ENCODE measurements at regions not wholly inside any gene's neighbourhood (a gene's known extent, or its start where the extent isn't known, plus 50 kb on each side); places are given as distances from the start of the nearest gene placed in this dataset.
"Not testable (repeated sequence)": the region's sequence is repeated elsewhere in the genome, so short reads cannot be mapped to it uniquely, and the experiment has no call there.

GRCh38 chr7:81075150-81075549, 156.3 kb upstream of the SEMA3C start:
- in situ Hi-C loops (cut with HindIII; ENCODE audit: low sequenced_read_pairs): no loop called here
- peak; percentile 39 for DNase-seq (ENCODE audit: low read depth)
- H3K4me3 ChIP-seq (ENCODE audit: low read depth, low read length): no peak overlapping the region
- TF ChIP-seq, protein P1, sequence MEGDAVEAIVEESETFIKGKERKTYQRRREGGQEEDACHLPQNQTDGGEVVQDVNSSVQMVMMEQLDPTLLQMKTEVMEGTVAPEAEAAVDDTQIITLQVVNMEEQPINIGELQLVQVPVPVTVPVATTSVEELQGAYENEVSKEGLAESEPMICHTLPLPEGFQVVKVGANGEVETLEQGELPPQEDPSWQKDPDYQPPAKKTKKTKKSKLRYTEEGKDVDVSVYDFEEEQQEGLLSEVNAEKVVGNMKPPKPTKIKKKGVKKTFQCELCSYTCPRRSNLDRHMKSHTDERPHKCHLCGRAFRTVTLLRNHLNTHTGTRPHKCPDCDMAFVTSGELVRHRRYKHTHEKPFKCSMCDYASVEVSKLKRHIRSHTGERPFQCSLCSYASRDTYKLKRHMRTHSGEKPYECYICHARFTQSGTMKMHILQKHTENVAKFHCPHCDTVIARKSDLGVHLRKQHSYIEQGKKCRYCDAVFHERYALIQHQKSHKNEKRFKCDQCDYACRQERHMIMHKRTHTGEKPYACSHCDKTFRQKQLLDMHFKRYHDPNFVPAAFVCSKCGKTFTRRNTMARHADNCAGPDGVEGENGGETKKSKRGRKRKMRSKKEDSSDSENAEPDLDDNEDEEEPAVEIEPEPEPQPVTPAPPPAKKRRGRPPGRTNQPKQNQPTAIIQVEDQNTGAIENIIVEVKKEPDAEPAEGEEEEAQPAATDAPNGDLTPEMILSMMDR (IDR thresholded peaks at IDR 0.05; ENCODE audit: low read depth, low read length, missing control alignments): no peak

GRCh38 chr7:81074406-81074805, 155.6 kb upstream of the SEMA3C start:
- H3K4me3 ChIP-seq (ENCODE audit: low read depth, low read length): no peak overlapping the region
- DNase-seq (ENCODE audit: low read depth): no peak
- TF ChIP-seq, protein P1 (IDR thresholded peaks at IDR 0.05; ENCODE audit: low read depth, low read length, missing control alignments): no peak
- in situ Hi-C loops (cut with HindIII; ENCODE audit: low sequenced_read_pairs): no loop called here

GRCh38 chr7:81073931-81074251, 155.0 kb upstream of the SEMA3C start:
- DNase-seq (ENCODE audit: low read depth): no peak
- TF ChIP-seq, protein P1 (IDR thresholded peaks at IDR 0.05; ENCODE audit: low read depth, low read length, missing control alignments): no peak
- no peak overlapping the region for H3K4me3 ChIP-seq (ENCODE audit: low read depth, low read length)
- in situ Hi-C loops (cut with HindIII; ENCODE audit: low sequenced_read_pairs): no loop called here

DNA sequence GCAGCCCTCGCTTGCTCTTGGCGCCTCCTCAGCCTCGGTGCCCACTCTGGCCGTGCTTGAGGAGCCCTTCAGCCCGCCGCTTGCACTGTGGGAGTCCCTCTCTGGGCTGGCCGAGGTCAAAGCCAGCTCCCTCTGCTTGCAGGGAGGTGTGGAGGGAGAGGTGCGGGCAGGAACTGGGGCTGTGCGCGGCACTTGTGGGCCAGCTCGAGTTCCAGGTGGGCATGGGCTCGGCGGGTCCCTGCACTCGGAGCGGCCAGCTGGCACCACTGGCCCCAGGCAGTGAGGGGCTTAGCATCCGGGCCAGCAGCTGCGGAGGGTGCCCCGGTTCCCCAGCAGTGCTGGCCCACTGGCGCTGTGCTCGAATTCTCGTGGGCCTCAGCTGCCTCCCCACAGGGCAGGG, 152.1 kb upstream of the SEMA3C start:
- in situ Hi-C loops (cut with HindIII; ENCODE audit: low sequenced_read_pairs): no loop called here
- TF ChIP-seq, protein P1 (IDR thresholded peaks at IDR 0.05; ENCODE audit: low read depth, low read length, missing control alignments): no peak
- no peak for DNase-seq (ENCODE audit: low read depth)
- no peak overlapping the region for H3K4me3 ChIP-seq (ENCODE audit: low read depth, low read length)

- DNase-seq (ENCODE audit: low read depth): no peak
- TF ChIP-seq, protein P1 (IDR thresholded peaks at IDR 0.05; ENCODE audit: low read depth, low read length, missing control alignments): no peak
- no peak overlapping the region for H3K4me3 ChIP-seq (ENCODE audit: low read depth, low read length)
- in situ Hi-C loops (cut with HindIII; ENCODE audit: low sequenced_read_pairs): no loop called here
Observed at GRCh38 chr7:81066797-81067196, 147.9 kb upstream of the SEMA3C start.

GRCh38 chr7:81064426-81064825, 145.6 kb upstream of the SEMA3C start:
- TF ChIP-seq, protein P1 (IDR thresholded peaks at IDR 0.05; ENCODE audit: low read depth, low read length, missing control alignments): no peak
- DNase-seq (ENCODE audit: low read depth): no peak
- in situ Hi-C loops (cut with HindIII; ENCODE audit: low sequenced_read_pairs): no loop called here
- no peak overlapping the region for H3K4me3 ChIP-seq (ENCODE audit: low read depth, low read length)

DNA sequence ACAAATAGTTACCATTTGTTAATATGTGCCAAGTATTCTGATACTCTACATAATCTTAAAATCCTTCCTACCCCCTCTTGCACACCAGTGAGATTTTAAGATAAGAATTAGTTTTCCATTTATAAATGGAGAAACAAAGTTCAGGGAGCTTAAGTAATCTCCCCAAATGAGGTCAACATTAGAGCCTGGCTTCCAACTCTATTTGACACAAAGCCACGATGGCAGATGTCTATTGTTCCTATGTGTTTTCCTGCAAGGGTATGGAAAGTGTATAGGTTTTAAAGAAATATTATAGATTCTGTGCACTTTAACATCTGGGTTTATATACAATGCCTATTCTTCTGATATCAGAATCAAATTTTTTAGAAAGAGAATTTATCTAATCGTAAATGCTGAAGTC, 143.9 kb upstream of the SEMA3C start:
- in situ Hi-C loops (cut with HindIII; ENCODE audit: low sequenced_read_pairs): no loop called here
- DNase-seq (ENCODE audit: low read depth): no peak
- TF ChIP-seq, protein P1 (IDR thresholded peaks at IDR 0.05; ENCODE audit: low read depth, low read length, missing control alignments): no peak
- no peak overlapping the region for H3K4me3 ChIP-seq (ENCODE audit: low read depth, low read length)

DNA sequence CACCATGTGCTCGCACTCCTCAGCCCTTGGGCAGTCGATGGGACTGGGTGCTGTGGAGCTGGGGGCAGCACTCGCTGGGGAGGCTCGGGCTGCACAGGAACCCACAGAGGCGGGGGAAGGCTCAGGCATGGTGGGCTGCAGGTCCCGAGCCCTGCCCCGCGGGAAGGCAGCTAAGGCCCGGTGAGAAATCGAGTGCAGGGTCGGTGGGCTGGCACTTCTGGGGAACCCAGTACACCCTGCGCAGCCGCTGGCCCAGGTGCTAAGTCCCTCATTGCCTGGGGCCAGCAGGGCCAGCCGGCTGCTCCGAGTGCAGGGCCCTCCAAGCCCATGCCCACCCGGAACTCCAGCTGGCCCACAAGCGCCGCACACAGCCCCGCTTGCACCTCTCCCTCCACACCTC, 138.6 kb upstream of the SEMA3C start:
- DNase-seq (ENCODE audit: low read depth); in situ Hi-C loops (cut with HindIII; ENCODE audit: low sequenced_read_pairs); H3K4me3 ChIP-seq (ENCODE audit: low read depth, low read length): not testable (repeated sequence)

Measured in astrocyte of the cerebellum (primary cell).